ENCODE measurements at regions not wholly inside any gene's neighbourhood (a gene's known extent, or its start where the extent isn't known, plus 50 kb on each side); places are given as distances from the start of the nearest gene placed in this dataset.

GRCh38 chr17:72302735-72303134 is 181.9 kb downstream of the SOX9 start:
- no peak for DNase-seq (ENCODE audit: low read depth)

GRCh38 chr17:72303787-72304733 is 183.2 kb downstream of the SOX9 start:
- no peak for DNase-seq (ENCODE audit: low read depth)

GRCh38 chr17:72304859-72305258 is 184.0 kb downstream of the SOX9 start:
- DNase-seq (ENCODE audit: low read depth): no peak

- DNase-seq (ENCODE audit: low read depth): peak; percentile 23
Measured at GRCh38 chr17:72305472-72305871, 184.7 kb downstream of the SOX9 start.

- peak; percentile 45 for DNase-seq (ENCODE audit: low read depth)
Measured at GRCh38 chr17:72306037-72306436, 185.2 kb downstream of the SOX9 start.

GRCh38 chr17:72307836-72308235 is 187.0 kb downstream of the SOX9 start:
- DNase-seq (ENCODE audit: low read depth): no peak

- DNase-seq (ENCODE audit: low read depth): no peak
Measured at GRCh38 chr17:72308744-72309385, 188.0 kb downstream of the SOX9 start.

GRCh38 chr17:72311004-72311403 is 190.2 kb downstream of the SOX9 start:
- no peak for DNase-seq (ENCODE audit: low read depth)

- no peak for DNase-seq (ENCODE audit: low read depth)
Measured at GRCh38 chr17:72315122-72315913, 194.5 kb downstream of the SOX9 start.

- no peak for DNase-seq (ENCODE audit: low read depth)
Measured at GRCh38 chr17:72318131-72318530, 197.3 kb downstream of the SOX9 start.

GRCh38 chr17:72321896-72322295 is 201.1 kb downstream of the SOX9 start:
- no peak for DNase-seq (ENCODE audit: low read depth)

- peak; percentile 15 for DNase-seq (ENCODE audit: low read depth)
Measured at GRCh38 chr17:72332367-72332766, 211.5 kb downstream of the SOX9 start.

GRCh38 chr17:72333570-72333969 is 212.8 kb downstream of the SOX9 start:
- no peak for DNase-seq (ENCODE audit: low read depth)

GRCh38 chr17:72334205-72334604 is 213.4 kb downstream of the SOX9 start:
- DNase-seq (ENCODE audit: low read depth): peak; percentile 53

- no peak for DNase-seq (ENCODE audit: low read depth)
Measured at GRCh38 chr17:72336026-72336803, 215.4 kb downstream of the SOX9 start.

GRCh38 chr17:72336804-72337070 is 215.9 kb downstream of the SOX9 start:
- no peak for DNase-seq (ENCODE audit: low read depth)

- DNase-seq (ENCODE audit: low read depth): no peak
Measured at GRCh38 chr17:72338304-72338703, 217.5 kb downstream of the SOX9 start.

GRCh38 chr17:72338847-72339790 is 218.3 kb downstream of the SOX9 start:
- DNase-seq (ENCODE audit: low read depth): peak; percentile 95

GRCh38 chr17:72340836-72341235 is 220.0 kb downstream of the SOX9 start:
- DNase-seq (ENCODE audit: low read depth): no peak

- DNase-seq (ENCODE audit: low read depth): no peak
Measured at GRCh38 chr17:72342061-72342460, 221.2 kb downstream of the SOX9 start.
